ENCODE measurements at regions not wholly inside any gene's neighbourhood (a gene's known extent, or its start where the extent isn't known, plus 50 kb on each side); places are given as distances from the start of the nearest gene placed in this dataset.
"Not testable (repeated sequence)": the region's sequence is repeated elsewhere in the genome, so short reads cannot be mapped to it uniquely, and the experiment has no call there.

DNA sequence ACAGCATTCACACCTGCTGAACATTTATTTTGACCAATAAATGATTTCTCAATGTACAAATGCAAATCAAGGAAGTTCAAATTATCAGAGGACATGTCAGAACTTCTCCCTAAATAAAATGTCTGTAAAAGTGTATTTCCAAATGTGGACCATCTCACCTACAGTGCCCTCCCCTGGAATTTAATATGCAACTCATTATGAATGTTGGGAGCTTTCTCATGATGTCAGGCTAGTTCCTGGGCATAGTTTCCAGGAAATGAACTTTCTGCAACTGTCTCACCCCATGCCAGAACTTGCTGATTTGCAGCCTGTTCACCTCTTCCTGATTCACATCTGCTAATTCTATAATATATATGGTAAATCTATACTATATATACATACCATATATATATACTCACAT lies 408.5 kb upstream of the USP9Y start:
- no peak for DNase-seq (ENCODE audit: low spot score in 2 of 2)
- intact Hi-C loops (cut with DNase I; ENCODE audit: low total_unique reads) = no loop called here
- no peaks in the 10 kb centered on the region for H3K36me3 ChIP-seq
- no peak for TF ChIP-seq CTCF (IDR thresholded peaks at IDR 0.05)
- no peak for TF ChIP-seq POLR2A (IDR thresholded peaks at IDR 0.05)
- no peak for TF ChIP-seq POLR2AphosphoS5 (IDR thresholded peaks at IDR 0.05)
- no peaks in the 10 kb centered on the region for H3K27me3 ChIP-seq
- H3K4me3 ChIP-seq = no peak overlapping the region
- no peaks in the 10 kb centered on the region for H3K4me1 ChIP-seq
- no peak overlapping the region for H3K27ac ChIP-seq
- no peaks in the 10 kb centered on the region for H3K9me3 ChIP-seq

GRCh38 chrY:12296460-12296859 lies 404.6 kb upstream of the USP9Y start:
- Histone ChIP-seq H3K4me1 (no peaks in the 10 kb centered on the region), H3K27me3 (no peaks in the 10 kb centered on the region), H3K4me3 (no peak overlapping the region), H3K36me3 (no peaks in the 10 kb centered on the region), H3K27ac (no peak overlapping the region), H3K9me3 (no peaks in the 10 kb centered on the region)
- no peak for DNase-seq (ENCODE audit: low spot score in 2 of 2)
- TF ChIP-seq POLR2A (IDR thresholded peaks at IDR 0.05) (no peak), POLR2AphosphoS5 (IDR thresholded peaks at IDR 0.05) (no peak), CTCF (IDR thresholded peaks at IDR 0.05) (no peak)
- intact Hi-C loops (cut with DNase I; ENCODE audit: low total_unique reads) = no loop called here

DNA sequence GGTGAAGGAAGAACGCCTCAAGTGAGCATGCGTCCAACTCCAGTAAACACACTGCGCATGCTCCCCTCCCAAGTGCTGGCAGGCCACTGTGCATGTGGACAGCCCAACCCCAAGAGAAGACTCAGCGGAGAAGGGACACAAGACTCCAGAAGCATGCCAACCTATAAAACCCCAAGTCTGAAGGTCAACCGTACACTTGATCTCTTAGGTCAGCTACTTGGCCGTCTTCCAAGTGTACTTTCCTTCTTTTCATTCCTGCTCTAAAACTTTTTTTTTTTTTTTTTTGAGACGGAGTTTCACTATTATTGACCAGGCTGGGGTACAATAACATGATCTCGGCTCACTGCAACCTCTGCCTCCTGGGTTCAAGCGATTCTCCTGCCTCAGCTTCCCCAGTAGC lies 401.2 kb upstream of the USP9Y start:
- H3K4me1 ChIP-seq; H3K4me3 ChIP-seq; H3K36me3 ChIP-seq; H3K27ac ChIP-seq; intact Hi-C loops (cut with DNase I; ENCODE audit: low total_unique reads); DNase-seq (ENCODE audit: low spot score in 2 of 2); H3K27me3 ChIP-seq; H3K9me3 ChIP-seq: not testable (repeated sequence)

DNA sequence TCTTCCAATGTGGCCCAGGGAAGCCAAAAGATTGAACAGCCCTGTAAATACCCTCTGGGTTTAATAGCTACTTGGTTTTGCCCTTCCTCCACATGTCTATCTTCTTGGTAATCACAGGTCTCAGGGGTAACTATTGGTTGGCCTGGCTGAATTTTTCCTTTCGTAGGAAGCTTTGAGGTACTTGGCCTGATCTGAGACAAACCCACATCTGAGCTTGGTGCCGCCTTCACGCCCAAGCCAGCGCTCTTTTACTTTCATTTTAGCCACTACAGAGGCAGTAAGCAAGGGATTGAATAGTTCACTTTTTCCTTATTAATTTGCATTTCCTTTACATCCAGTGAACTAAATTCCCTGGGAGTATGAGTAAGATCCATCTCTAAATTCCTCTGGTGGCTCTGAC lies 397.6 kb upstream of the USP9Y start:
- no peak for DNase-seq (ENCODE audit: low spot score in 2 of 2)
- H3K36me3 ChIP-seq = no peaks in the 10 kb centered on the region
- H3K4me3 ChIP-seq = no peak overlapping the region
- no peaks in the 10 kb centered on the region for H3K9me3 ChIP-seq
- no peaks in the 10 kb centered on the region for H3K4me1 ChIP-seq
- intact Hi-C loops (cut with DNase I; ENCODE audit: low total_unique reads) = no loop called here
- no peaks in the 10 kb centered on the region for H3K27me3 ChIP-seq
- H3K27ac ChIP-seq = no peak overlapping the region
- TF ChIP-seq CTCF (IDR thresholded peaks at IDR 0.05) (no peak), POLR2AphosphoS5 (IDR thresholded peaks at IDR 0.05) (no peak), POLR2A (IDR thresholded peaks at IDR 0.05) (no peak)

GRCh38 chrY:12305456-12305855 lies 395.6 kb upstream of the USP9Y start:
- no peak for TF ChIP-seq POLR2AphosphoS5 (IDR thresholded peaks at IDR 0.05)
- TF ChIP-seq POLR2A (IDR thresholded peaks at IDR 0.05) = no peak
- TF ChIP-seq CTCF (IDR thresholded peaks at IDR 0.05) = no peak
- DNase-seq (ENCODE audit: low spot score in 2 of 2) = no peak
- no peaks in the 10 kb centered on the region for H3K4me1 ChIP-seq
- no peaks in the 10 kb centered on the region for H3K27me3 ChIP-seq
- no peak overlapping the region for H3K4me3 ChIP-seq
- H3K9me3 ChIP-seq = no peaks in the 10 kb centered on the region
- intact Hi-C loops (cut with DNase I; ENCODE audit: low total_unique reads) = no loop called here
- H3K36me3 ChIP-seq = no peaks in the 10 kb centered on the region
- H3K27ac ChIP-seq = no peak overlapping the region

GRCh38 chrY:12309212-12309611 lies 391.8 kb upstream of the USP9Y start:
- H3K27me3 ChIP-seq = no peaks in the 10 kb centered on the region
- no peak overlapping the region for H3K4me3 ChIP-seq
- H3K9me3 ChIP-seq = no peaks in the 10 kb centered on the region
- DNase-seq (ENCODE audit: low spot score in 2 of 2) = no peak
- no peaks in the 10 kb centered on the region for H3K36me3 ChIP-seq
- no peaks in the 10 kb centered on the region for H3K4me1 ChIP-seq
- intact Hi-C loops (cut with DNase I; ENCODE audit: low total_unique reads) = no loop called here
- TF ChIP-seq POLR2AphosphoS5 (IDR thresholded peaks at IDR 0.05) (no peak), CTCF (IDR thresholded peaks at IDR 0.05) (no peak), POLR2A (IDR thresholded peaks at IDR 0.05) (no peak)
- H3K27ac ChIP-seq = no peak overlapping the region
